Heart left ventricle (tissue), 16 donors: ENCODE measurements at regions not wholly inside any gene's neighbourhood (a gene's known extent, or its start where the extent isn't known, plus 50 kb on each side); places are given as distances from the start of the nearest gene placed in this dataset.

Experiments used
- ATAC-seq, 4 donors: fragments of 200-7000 bp; cut with Tn5 transposase; one replicate each; pipeline ENCODE4 v1.9.1; 2020 to 2022; ENCODE audit warnings: moderate library complexity in 4 of 4, mild to moderate bottlenecking in 3 of 4, moderate number of reproducible peaks in 1 of 4
- DNase-seq, 5 donors: peaks; one replicate each; pipeline ENCODE4 v3.0.0-alpha.2; 2020
- H3K27ac ChIP-seq, 12 donors: fragments of 200-600 bp; sonication (generic) in 4 of 12; one replicate each; pipeline versions ENCODE4 v1.5.0 to v1.8.0; 2016 to 2022; ENCODE audit warnings: mild to moderate bottlenecking in 2 of 12
- H3K27me3 ChIP-seq, 9 donors: fragments of 200-600 bp; sonication (generic) in 2 of 9; one replicate each; pipeline versions ENCODE4 v1.5.1 to v1.8.0; 2016 to 2022; ENCODE audit warnings: mild to moderate bottlenecking in 3 of 9
- H3K36me3 ChIP-seq, 9 donors: fragments of 200-600 bp; sonication (generic) in 2 of 9; one replicate each; pipeline versions ENCODE4 v1.5.0 to v1.8.0; 2018 to 2022; ENCODE audit warnings: mild to moderate bottlenecking in 2 of 9
- H3K4me1 ChIP-seq, 12 donors: fragments of 200-600 bp; sonication (generic) in 4 of 12; one replicate each; pipeline versions ENCODE4 v1.5.0 to v1.8.0; 2016 to 2022; ENCODE audit warnings: mild to moderate bottlenecking in 3 of 12
- H3K4me3 ChIP-seq, 12 donors: fragments of 200-600 bp; sonication (generic) in 4 of 12; one replicate each; pipeline versions ENCODE4 v1.5.0 to v1.8.0; 2017 to 2022; ENCODE audit warnings: mild to moderate bottlenecking in 9 of 12, moderate library complexity in 4 of 12
- H3K9me3 ChIP-seq, 12 donors: fragments of 200-600 bp; sonication (generic) in 4 of 12; one replicate each; pipeline versions ENCODE4 v1.5.0 to v1.8.0; 2016 to 2022; ENCODE audit warnings: mild to moderate bottlenecking in 1 of 12
- CTCF ChIP-seq, 12 donors: fragments of 200-600 bp; sonication (generic) in 4 of 12; IDR thresholded peaks; one replicate each; pipeline versions ENCODE4 v1.5.0 to v1.8.0; 2018 to 2022; ENCODE audit warnings: antibody characterized with exemption in 12 of 12, mild to moderate bottlenecking in 5 of 12
- POLR2A ChIP-seq, 2 donors: fragments of 450-650 bp; IDR thresholded peaks; one replicate each; pipeline ENCODE4 v1.6.1; 2017; ENCODE audit warnings: antibody characterized with exemption in 2 of 2, mild to moderate bottlenecking in 2 of 2, moderate library complexity in 2 of 2
- WGBS, 4 donors: extraction: QIAGEN DNeasy Blood & Tissue Kit in 2 of 4; methylation state at CpG; one replicate each; pipeline versions ENCODE4 v1.1.5 to v1.1.7; 2013 to 2018; 5-methylcytosine and 5-hydroxymethylcytosine counted together
- intact Hi-C, 10 donors: fragments of 100-400 bp; cut with DNase I; formaldehyde crosslinking; loops; one replicate each; pipeline versions ENCODE4 v1.11.1 to v1.14.2; 2022
- donor health status: ischemic (EF 13 %, LVEDD 7.1; RV severe dilation, severe dysfunction).
- donor health status: healthy with polysubstance abuse.
- donor health status: DM: no; HTN: yes; CAD: no.
- donor health status: DM: no; HTN: no; CAD: no.
- donor health status: ischemic (EF 25% LVEDD 6.9; RV normal size, moderate dysfunction).
- donor health status: ischemic (EF 25% LVEDD 5.7; RV mildly dilated, moderate dysfunction).
- donor health status: healthy.
- donor health status: DM: yes; HTN: yes; CAD: no.
- donor health status: ischemic (EF 35%, LVEDD 5.7; RV mildly dilated, moderate dysfunction).
- donor health status: nonischemic (EF 11% LVEDD 7.7; RV severe dilation, severe dysfunction).
- donor health status: DM: yes; HTN: yes; CAD: no.
- donor health status: PGD.
- donor health status: ischemic (EF 29% LVEDD 5.4; RV normal size, mild dysfunction).
- donor health status: nonischemic (EF 23%, LVEDD 6.1; RV moderate dilation, normal function).

DNA sequence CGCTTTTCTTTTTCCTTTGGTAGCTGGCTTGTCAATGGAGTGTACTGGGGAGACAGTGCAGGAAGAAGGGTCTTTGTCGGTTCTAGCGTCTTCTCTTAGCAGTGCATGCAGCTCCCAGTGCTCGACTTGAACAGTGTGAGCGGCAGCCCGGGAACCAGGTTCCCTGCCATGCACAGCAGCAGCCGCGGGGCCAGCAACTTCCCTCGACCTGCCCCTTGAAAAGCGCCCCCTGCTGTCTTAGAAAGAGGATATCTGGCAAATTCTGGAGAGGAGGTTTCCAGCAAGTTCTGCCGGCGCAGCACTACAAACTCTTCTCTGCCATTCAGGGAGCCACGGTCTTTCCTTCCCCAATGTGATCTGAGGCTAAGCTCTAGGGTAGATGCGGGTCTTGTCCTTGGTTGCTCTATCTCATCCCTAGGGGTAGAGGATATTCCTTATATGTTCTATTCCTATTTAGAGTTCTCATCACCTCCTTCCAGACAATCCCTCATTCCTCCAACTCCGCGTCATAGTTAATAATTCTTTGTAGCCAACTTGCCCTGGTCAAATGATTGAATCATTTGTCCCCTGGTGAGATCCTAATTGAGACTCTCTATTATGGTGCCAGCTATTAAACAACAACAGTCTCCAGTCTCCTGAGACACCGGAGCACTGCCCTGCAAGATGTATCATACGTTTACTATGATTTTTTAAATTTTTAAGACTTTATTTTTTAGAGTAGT is 451.3 kb downstream of the PMP22 start:
- Histone ChIP-seq H3K27me3 (no peaks in the 10 kb centered on the region), H3K9me3 (peaks cover 0 to 17% (median under 1%) of the 10 kb centered on the region in 12 donors), H3K4me3 (no peak overlapping the region), H3K27ac (no peak overlapping the region), H3K36me3 (no peaks in the 10 kb centered on the region), H3K4me1 (no peaks in the 10 kb centered on the region)
- intact Hi-C loops = no loop called here
- DNase-seq = peak in 3 of 5 donors; percentile 19 to 60 (median 27)
- ATAC-seq = no peak
- TF ChIP-seq CTCF (IDR thresholded peaks at IDR 0.05) = peak in 3 of 12 donors; percentile 22 to 46 (median 33)
- TF ChIP-seq POLR2A (IDR thresholded peaks at IDR 0.05) = no peak
- WGBS, 4 donors = 42 to 54% (median 49%) methylated on average over 18 of the region's 18 CpGs

DNA sequence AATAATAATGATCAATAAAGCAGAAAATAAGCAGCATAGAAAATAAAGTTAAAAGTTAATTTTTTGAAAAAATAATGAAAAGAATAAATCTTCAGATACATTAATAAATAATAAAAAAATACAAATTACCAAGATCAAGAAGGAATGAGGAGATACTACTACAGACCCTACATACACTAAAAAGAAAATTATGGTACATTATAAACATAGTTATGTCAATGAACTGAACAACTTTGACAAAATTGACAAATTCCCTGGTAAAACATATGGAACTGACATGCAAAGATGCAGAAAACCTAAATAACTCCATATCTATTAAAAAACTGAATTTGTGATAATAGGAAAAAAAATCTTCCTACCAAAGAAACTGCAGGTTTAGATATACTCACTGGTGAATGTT is 456.7 kb downstream of the PMP22 start:
- Histone ChIP-seq H3K36me3 (no peaks in the 10 kb centered on the region), H3K9me3 (peaks cover 0 to 27% (median 9%) of the 10 kb centered on the region in 12 donors), H3K27ac (no peak overlapping the region), H3K4me1 (no peaks in the 10 kb centered on the region), H3K27me3 (no peaks in the 10 kb centered on the region), H3K4me3 (no peak overlapping the region)
- no peak for ATAC-seq
- intact Hi-C loops = no loop called here
- TF ChIP-seq CTCF (IDR thresholded peaks at IDR 0.05) (no peak), POLR2A (IDR thresholded peaks at IDR 0.05) (no peak)
- DNase-seq = no peak

- intact Hi-C loops = no loop called here
- no peaks in the 10 kb centered on the region for H3K27me3 ChIP-seq
- TF ChIP-seq POLR2A (IDR thresholded peaks at IDR 0.05) (no peak), CTCF (IDR thresholded peaks at IDR 0.05) (no peak)
- no peak for DNase-seq
- ATAC-seq = no peak
- H3K27ac ChIP-seq = no peak overlapping the region
- H3K4me3 ChIP-seq = no peak overlapping the region
- H3K36me3 ChIP-seq = no peaks in the 10 kb centered on the region
- H3K4me1 ChIP-seq = no peaks in the 10 kb centered on the region
- H3K9me3 ChIP-seq = peaks cover 0 to 30% (median 9%) of the 10 kb centered on the region in 12 donors
Measured at GRCh38 chr17:14805348-14805747, 459.8 kb downstream of the PMP22 start.

- no peak for TF ChIP-seq CTCF (IDR thresholded peaks at IDR 0.05)
- TF ChIP-seq POLR2A (IDR thresholded peaks at IDR 0.05) = no peak
- H3K27ac ChIP-seq = no peak overlapping the region
- no peak overlapping the region for H3K4me3 ChIP-seq
- peaks cover 0 to 26% (median 9%) of the 10 kb centered on the region in 12 donors for H3K9me3 ChIP-seq
- H3K4me1 ChIP-seq = no peaks in the 10 kb centered on the region
- no peaks in the 10 kb centered on the region for H3K36me3 ChIP-seq
- intact Hi-C loops = no loop called here
- H3K27me3 ChIP-seq = no peaks in the 10 kb centered on the region
- no peak for ATAC-seq
- WGBS, 4 donors = 58 to 66% (median 61%) methylated on average over 3 of the region's 3 CpGs
- no peak for DNase-seq
Measured at GRCh38 chr17:14803826-14804225, 461.3 kb downstream of the PMP22 start.
